Peyer's patch (tissue), 4 donors: ENCODE measurements at regions not wholly inside any gene's neighbourhood (a gene's known extent, or its start where the extent isn't known, plus 50 kb on each side); places are given as distances from the start of the nearest gene placed in this dataset.

Source experiments
- DNase-seq, 3 donors: peaks; one replicate each; pipeline ENCODE4 v3.0.0-alpha.2; 2017 to 2019
- H3K27ac ChIP-seq, 4 donors: fragments of 200-600 bp; sonication (generic); one replicate each; pipeline ENCODE4 v1.5.1; 2016 to 2019
- H3K27me3 ChIP-seq, 2 donors: fragments of 200-600 bp; sonication (generic); one replicate each; pipeline ENCODE4 v1.5.1; 2019
- H3K36me3 ChIP-seq, 3 donors: fragments of 200-600 bp; sonication (generic); one replicate each; pipeline ENCODE4 v1.5.1; 2016 to 2019
- H3K4me1 ChIP-seq, 4 donors: fragments of 200-600 bp; sonication (generic); one replicate each; pipeline ENCODE4 v1.5.1; 2016 to 2019
- H3K4me3 ChIP-seq, 4 donors: fragments of 200-600 bp; sonication (generic); 1 replicate in 3 of 4; 2 replicates in 1 of 4; pipeline ENCODE4 v1.5.1; 2016 to 2019; ENCODE audit warnings: mild to moderate bottlenecking in 1 of 4
- H3K9me3 ChIP-seq, 4 donors: fragments of 200-600 bp; sonication (generic); one replicate each; pipeline ENCODE4 v1.5.1; 2016 to 2019; ENCODE audit warnings: mild to moderate bottlenecking in 1 of 4
- CTCF ChIP-seq, 6 experiments: fragments of 450-650 bp in 4 of 6; fragments of 200-600 bp in 2 of 6; sonication (generic) in 1 of 6; IDR thresholded peaks; one replicate each; pipeline ENCODE4 v1.5.1; 2017 to 2019; ENCODE audit warnings: antibody characterized with exemption in 6 of 6, mild to moderate bottlenecking in 3 of 6, moderate library complexity in 1 of 6
- POLR2A ChIP-seq, 2 donors: fragments of 450-650 bp; IDR thresholded peaks; one replicate each; pipeline ENCODE4 v1.5.1; 2017; ENCODE audit warnings: antibody characterized with exemption in 2 of 2, mild to moderate bottlenecking in 2 of 2, moderate library complexity in 2 of 2

- H3K36me3 ChIP-seq, result no peaks in the 10 kb centered on the region
- H3K4me3 ChIP-seq, result no peak overlapping the region
- H3K4me1 ChIP-seq, result no peaks in the 10 kb centered on the region
- H3K27me3 ChIP-seq, result no peaks in the 10 kb centered on the region
- H3K9me3 ChIP-seq, result no peaks in the 10 kb centered on the region
- TF ChIP-seq CTCF (IDR thresholded peaks at IDR 0.05) (no peak), POLR2A (IDR thresholded peaks at IDR 0.05) (no peak)
- no peak for DNase-seq
- H3K27ac ChIP-seq, result no peak overlapping the region
Observed at GRCh38 chr5:167831754-167832504, 459.5 kb upstream of the WWC1 start.

- no peak for TF ChIP-seq POLR2A (IDR thresholded peaks at IDR 0.05)
- no peak for TF ChIP-seq CTCF (IDR thresholded peaks at IDR 0.05)
Observed at GRCh38 chr5:167832609-167833008, 458.8 kb upstream of the WWC1 start.

GRCh38 chr5:167833456-167833855 lies 458.0 kb upstream of the WWC1 start:
- H3K4me1 ChIP-seq, result no peaks in the 10 kb centered on the region
- TF ChIP-seq POLR2A (IDR thresholded peaks at IDR 0.05) (no peak), CTCF (IDR thresholded peaks at IDR 0.05) (no peak)

More at GRCh38 chr5:167832609-167833008, 458.8 kb upstream of the WWC1 start:
- H3K9me3 ChIP-seq, result no peaks in the 10 kb centered on the region
- no peaks in the 10 kb centered on the region for H3K36me3 ChIP-seq
- no peak overlapping the region for H3K27ac ChIP-seq
- DNase-seq, result no peak
- no peak overlapping the region for H3K4me3 ChIP-seq
- no peaks in the 10 kb centered on the region for H3K27me3 ChIP-seq
- H3K4me1 ChIP-seq, result no peaks in the 10 kb centered on the region

GRCh38 chr5:167835146-167835545 lies 456.3 kb upstream of the WWC1 start:
- TF ChIP-seq POLR2A (IDR thresholded peaks at IDR 0.05) (no peak), CTCF (IDR thresholded peaks at IDR 0.05) (no peak)
- no peaks in the 10 kb centered on the region for H3K27me3 ChIP-seq
- H3K36me3 ChIP-seq, result no peaks in the 10 kb centered on the region
- H3K4me1 ChIP-seq, result no peaks in the 10 kb centered on the region
- H3K4me3 ChIP-seq, result no peak overlapping the region
- no peak overlapping the region for H3K27ac ChIP-seq
- DNase-seq, result no peak
- H3K9me3 ChIP-seq, result no peaks in the 10 kb centered on the region

More at GRCh38 chr5:167833456-167833855, 458.0 kb upstream of the WWC1 start:
- H3K9me3 ChIP-seq, result no peaks in the 10 kb centered on the region
- no peak overlapping the region for H3K4me3 ChIP-seq
- H3K36me3 ChIP-seq, result no peaks in the 10 kb centered on the region
- DNase-seq, result no peak
- no peaks in the 10 kb centered on the region for H3K27me3 ChIP-seq
- H3K27ac ChIP-seq, result no peak overlapping the region

GRCh38 chr5:167837127-167837526 lies 454.3 kb upstream of the WWC1 start:
- Histone ChIP-seq H3K4me3 (no peak overlapping the region), H3K4me1 (no peaks in the 10 kb centered on the region), H3K27me3 (no peaks in the 10 kb centered on the region), H3K9me3 (no peaks in the 10 kb centered on the region), H3K27ac (no peak overlapping the region), H3K36me3 (no peaks in the 10 kb centered on the region)
- no peak for DNase-seq
- TF ChIP-seq POLR2A (IDR thresholded peaks at IDR 0.05), result no peak
- no peak for TF ChIP-seq CTCF (IDR thresholded peaks at IDR 0.05)
